ENCODE measurements at regions not wholly inside any gene's neighbourhood (a gene's known extent, or its start where the extent isn't known, plus 50 kb on each side); places are given as distances from the start of the nearest gene placed in this dataset.
A peak's percentile ranks its signal among the peaks of the same experiment; 100 is the strongest.

- DNase-seq: no peak
Measured at GRCh38 chr17:79539944-79540705, 70.7 kb downstream of the RBFOX3 start.

GRCh38 chr17:79538291-79538690 lies 72.6 kb downstream of the RBFOX3 start:
- no peak for DNase-seq

GRCh38 chr17:79537686-79538085 lies 73.2 kb downstream of the RBFOX3 start:
- DNase-seq: no peak

- peak in 1 of 2 experiments; percentile 61 for DNase-seq
Measured at GRCh38 chr17:79537061-79537460, 73.8 kb downstream of the RBFOX3 start.

GRCh38 chr17:79536212-79536840 lies 74.5 kb downstream of the RBFOX3 start:
- DNase-seq: no peak

GRCh38 chr17:79535728-79536025 lies 75.2 kb downstream of the RBFOX3 start:
- DNase-seq: no peak

GRCh38 chr17:79534851-79535727 lies 75.8 kb downstream of the RBFOX3 start:
- no peak for DNase-seq

- no peak for DNase-seq
Measured at GRCh38 chr17:79534111-79534510, 76.7 kb downstream of the RBFOX3 start.

- DNase-seq: no peak
Measured at GRCh38 chr17:79533116-79533515, 77.7 kb downstream of the RBFOX3 start.

- no peak for DNase-seq
Measured at GRCh38 chr17:79532107-79532790, 78.6 kb downstream of the RBFOX3 start.

GRCh38 chr17:79531191-79532095 lies 79.4 kb downstream of the RBFOX3 start:
- no peak for DNase-seq

- DNase-seq: no peak
Measured at GRCh38 chr17:79530361-79531105, 80.3 kb downstream of the RBFOX3 start.

GRCh38 chr17:79529661-79530081 lies 81.2 kb downstream of the RBFOX3 start:
- DNase-seq: no peak

- no peak for DNase-seq
Measured at GRCh38 chr17:79528592-79529125, 82.2 kb downstream of the RBFOX3 start.

- DNase-seq: no peak
Measured at GRCh38 chr17:79527306-79527705, 83.5 kb downstream of the RBFOX3 start.

- DNase-seq: no peak
Measured at GRCh38 chr17:79525793-79526677, 84.8 kb downstream of the RBFOX3 start.

- DNase-seq: no peak
Measured at GRCh38 chr17:79524213-79525187, 86.4 kb downstream of the RBFOX3 start.

GRCh38 chr17:79522414-79522813 lies 88.4 kb downstream of the RBFOX3 start:
- no peak for DNase-seq

- no peak for DNase-seq
Measured at GRCh38 chr17:79521225-79521624, 89.6 kb downstream of the RBFOX3 start.
